Neural progenitor cell (in vitro differentiated cells): ENCODE measurements at regions not wholly inside any gene's neighbourhood (a gene's known extent, or its start where the extent isn't known, plus 50 kb on each side); places are given as distances from the start of the nearest gene placed in this dataset.
"Not testable (repeated sequence)": the region's sequence is repeated elsewhere in the genome, so short reads cannot be mapped to it uniquely, and the experiment has no call there.

Experiments
- DNase-seq: peaks from one replicate; pipeline ENCODE4 v3.0.0-alpha.2; 2016; ENCODE audit warnings: low spot score
- H2AFZ ChIP-seq: fragments of 200-600 bp; sonication (generic); replicated peaks from 2 replicates; pipeline ENCODE4 v1.6.1; 2016; ENCODE audit warnings: antibody characterized with exemption
- H3F3A ChIP-seq: fragments of 200-600 bp; sonication (generic); 2 replicates; pipeline ENCODE4 v1.6.1; 2016; ENCODE audit warnings: antibody characterized with exemption, low read depth
- H3K27ac ChIP-seq: fragments of 200-600 bp; sonication (generic); 2 replicates; pipeline ENCODE4 v1.5.1; 2016; ENCODE audit warnings: mild to moderate bottlenecking
- H3K27me3 ChIP-seq: fragments of 200-600 bp; sonication (generic); 2 replicates; pipeline ENCODE4 v1.6.1; 2016; ENCODE audit warnings: mild to moderate bottlenecking, moderate library complexity
- H3K36me3 ChIP-seq: fragments of 200-600 bp; sonication (generic); 2 replicates; pipeline ENCODE4 v1.5.1; 2016
- H3K4me1 ChIP-seq: fragments of 200-600 bp; sonication (generic); 2 replicates; pipeline ENCODE4 v1.6.1; 2016; ENCODE audit warnings: mixed run types
- H3K4me2 ChIP-seq: fragments of 200-600 bp; sonication (generic); 2 replicates; pipeline ENCODE4 v1.6.1; 2016
- H3K4me3 ChIP-seq: fragments of 200-600 bp; sonication (generic); 2 replicates; pipeline ENCODE4 v1.5.1; 2016
- H3K79me2 ChIP-seq: fragments of 200-600 bp; sonication (generic); 2 replicates; pipeline ENCODE4 v1.6.1; 2016; ENCODE audit warnings: low read depth
- H3K9ac ChIP-seq: fragments of 200-600 bp; sonication (generic); 2 replicates; pipeline ENCODE4 v1.6.1; 2016
- H3K9me3 ChIP-seq: fragments of 200-600 bp; sonication (generic); 2 replicates; pipeline ENCODE4 v1.5.1; 2016; ENCODE audit warnings: low read depth
- H4K20me1 ChIP-seq: fragments of 200-600 bp; sonication (generic); 2 replicates; pipeline ENCODE4 v1.6.1; 2016; ENCODE audit warnings: low read depth
- H3K27ac Mint-ChIP-seq: 3 replicates; pipeline ENCODE4 v1.8.0; 2021; ENCODE audit warnings: mixed read lengths
- H3K27me3 Mint-ChIP-seq: 2 replicates; pipeline ENCODE4 v1.8.0; 2022; ENCODE audit warnings: low read depth, mild to moderate bottlenecking, inconsistent platforms, moderate library complexity, mixed read lengths; ENCODE audit not compliant: insufficient read depth
- H3K36me3 Mint-ChIP-seq: 3 replicates; pipeline ENCODE4 v1.8.0; 2021; ENCODE audit warnings: mixed read lengths
- H3K4me1 Mint-ChIP-seq: 3 replicates; pipeline ENCODE4 v1.8.0; 2021; ENCODE audit warnings: mixed read lengths
- H3K4me3 Mint-ChIP-seq: 3 replicates; pipeline ENCODE4 v1.8.0; 2021; ENCODE audit warnings: mild to moderate bottlenecking, moderate library complexity, mixed read lengths
- H3K9me3 Mint-ChIP-seq: 3 replicates; pipeline ENCODE4 v1.8.0; 2020; ENCODE audit warnings: mixed read lengths
- EZH2 ChIP-seq: fragments of 200-600 bp; sonication (generic); IDR thresholded peaks from 2 replicates; pipeline ENCODE4 v1.6.1; 2017; ENCODE audit warnings: antibody characterized with exemption, mild to moderate bottlenecking, moderate library complexity
- EZH2phosphoT487 ChIP-seq: fragments of 200-600 bp; sonication (generic); IDR thresholded peaks from 2 replicates; pipeline ENCODE4 v1.6.1; 2017; ENCODE audit warnings: antibody characterized with exemption
- TF ChIP-seq, protein P1 (sequence below): fragments of 200-600 bp; sonication (generic); IDR thresholded peaks from 2 replicates; pipeline ENCODE4 v1.5.1; 2017; ENCODE audit warnings: antibody characterized with exemption, mild to moderate bottlenecking

DNA sequence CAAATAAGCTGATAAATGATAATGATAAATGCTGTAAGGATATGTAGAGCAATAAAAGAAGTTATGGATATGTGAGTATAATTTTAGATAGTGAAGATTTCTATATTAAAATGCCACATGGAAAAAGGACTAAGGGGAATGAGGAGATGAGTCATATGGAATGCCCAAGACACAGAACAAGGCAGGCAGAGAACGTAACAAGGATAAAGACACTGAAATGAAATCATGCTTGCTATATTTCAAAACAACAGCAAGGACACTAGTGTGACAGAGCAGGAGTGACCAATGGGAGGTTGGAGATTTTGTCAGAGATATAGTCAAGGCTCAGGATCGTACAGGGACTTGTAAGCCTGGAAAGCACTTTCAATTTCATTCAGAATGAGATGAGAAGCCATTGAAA, 621.5 kb upstream of the SEMA6D start:
- no peaks in the 10 kb centered on the region for H3K79me2 ChIP-seq
- no peak overlapping the region for H3K27ac Mint-ChIP-seq
- H3K9ac ChIP-seq: no peak overlapping the region
- no peaks in the 10 kb centered on the region for H3K36me3 ChIP-seq
- no peaks in the 10 kb centered on the region for H3K9me3 Mint-ChIP-seq
- no peaks in the 10 kb centered on the region for H3K36me3 Mint-ChIP-seq
- DNase-seq: no peak
- H3K27ac ChIP-seq: no peak overlapping the region
- H3K4me1 ChIP-seq: peaks cover 11% of the 10 kb centered on the region
- TF ChIP-seq, protein P1, sequence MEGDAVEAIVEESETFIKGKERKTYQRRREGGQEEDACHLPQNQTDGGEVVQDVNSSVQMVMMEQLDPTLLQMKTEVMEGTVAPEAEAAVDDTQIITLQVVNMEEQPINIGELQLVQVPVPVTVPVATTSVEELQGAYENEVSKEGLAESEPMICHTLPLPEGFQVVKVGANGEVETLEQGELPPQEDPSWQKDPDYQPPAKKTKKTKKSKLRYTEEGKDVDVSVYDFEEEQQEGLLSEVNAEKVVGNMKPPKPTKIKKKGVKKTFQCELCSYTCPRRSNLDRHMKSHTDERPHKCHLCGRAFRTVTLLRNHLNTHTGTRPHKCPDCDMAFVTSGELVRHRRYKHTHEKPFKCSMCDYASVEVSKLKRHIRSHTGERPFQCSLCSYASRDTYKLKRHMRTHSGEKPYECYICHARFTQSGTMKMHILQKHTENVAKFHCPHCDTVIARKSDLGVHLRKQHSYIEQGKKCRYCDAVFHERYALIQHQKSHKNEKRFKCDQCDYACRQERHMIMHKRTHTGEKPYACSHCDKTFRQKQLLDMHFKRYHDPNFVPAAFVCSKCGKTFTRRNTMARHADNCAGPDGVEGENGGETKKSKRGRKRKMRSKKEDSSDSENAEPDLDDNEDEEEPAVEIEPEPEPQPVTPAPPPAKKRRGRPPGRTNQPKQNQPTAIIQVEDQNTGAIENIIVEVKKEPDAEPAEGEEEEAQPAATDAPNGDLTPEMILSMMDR: no peak
- TF ChIP-seq EZH2phosphoT487 (no peak), EZH2 (no peak)
- H3K4me3 ChIP-seq: no peak overlapping the region
- H3K9me3 ChIP-seq: no peaks in the 10 kb centered on the region
- H3K4me3 Mint-ChIP-seq: no peak overlapping the region
- H3K27me3 Mint-ChIP-seq: no peaks in the 10 kb centered on the region
- no peaks in the 10 kb centered on the region for H3K27me3 ChIP-seq
- H2AFZ ChIP-seq: peak overlapping the region; percentile 46
- H4K20me1 ChIP-seq: no peaks in the 10 kb centered on the region
- H3K4me2 ChIP-seq: no peak overlapping the region
- peaks cover 5% of the 10 kb centered on the region for H3K4me1 Mint-ChIP-seq
- peaks cover 12% of the 10 kb centered on the region for H3F3A ChIP-seq

DNA sequence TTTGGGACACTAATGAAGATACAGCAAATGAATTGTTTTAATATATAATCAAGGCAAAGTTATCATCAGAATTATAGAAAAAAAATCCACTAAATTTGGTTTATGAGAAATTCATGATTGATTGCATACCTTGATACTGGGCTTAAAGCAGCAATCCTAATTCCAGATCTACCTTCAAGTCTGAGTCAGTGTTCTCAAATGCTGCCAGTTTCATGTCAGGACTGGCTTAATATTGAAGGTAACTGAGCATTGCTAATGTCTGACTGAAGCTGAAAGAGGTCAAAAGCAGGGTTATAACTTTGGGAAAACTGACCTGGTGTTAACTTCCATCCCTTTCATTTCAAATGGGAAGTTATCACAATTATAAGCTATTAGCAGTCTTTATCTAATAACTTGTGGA, 618.8 kb upstream of the SEMA6D start:
- DNase-seq, H3K27me3 ChIP-seq, H3K79me2 ChIP-seq, H3K4me3 ChIP-seq, H3K36me3 ChIP-seq, H3F3A ChIP-seq, H3K9me3 Mint-ChIP-seq, H3K27ac Mint-ChIP-seq, H3K27me3 Mint-ChIP-seq, H3K4me2 ChIP-seq, H2AFZ ChIP-seq, H3K4me1 Mint-ChIP-seq, H3K9me3 ChIP-seq, H4K20me1 ChIP-seq, H3K4me1 ChIP-seq, H3K9ac ChIP-seq, H3K36me3 Mint-ChIP-seq, H3K27ac ChIP-seq, H3K4me3 Mint-ChIP-seq: not testable (repeated sequence)

DNA sequence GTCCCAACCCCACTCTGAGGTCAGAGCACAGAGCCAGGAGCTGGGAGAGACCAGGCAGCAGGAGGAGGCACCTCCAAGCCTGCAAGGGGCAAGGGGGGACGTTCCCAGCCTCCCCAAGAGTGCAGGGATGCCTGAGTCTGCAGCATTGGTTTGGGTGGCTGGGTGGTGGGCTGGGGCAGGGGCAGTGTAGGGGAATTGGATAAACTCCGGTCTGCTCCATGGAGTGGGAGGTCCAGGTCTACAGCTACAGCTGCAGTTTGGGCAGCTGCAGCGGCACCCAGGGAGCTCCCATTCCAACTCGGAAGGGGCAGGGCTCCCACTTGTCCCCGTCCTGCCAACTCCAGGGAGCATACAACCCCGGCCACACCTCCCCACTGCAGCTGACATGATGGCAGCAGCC, 617.5 kb upstream of the SEMA6D start:
- not testable (repeated sequence) for H3K79me2 ChIP-seq, H2AFZ ChIP-seq, H3F3A ChIP-seq, H4K20me1 ChIP-seq, H3K27ac ChIP-seq, H3K36me3 ChIP-seq, H3K4me1 Mint-ChIP-seq, H3K4me3 Mint-ChIP-seq, H3K4me1 ChIP-seq, H3K9me3 Mint-ChIP-seq, H3K9ac ChIP-seq, H3K9me3 ChIP-seq, H3K36me3 Mint-ChIP-seq, H3K27me3 Mint-ChIP-seq, H3K4me3 ChIP-seq, H3K27me3 ChIP-seq, H3K4me2 ChIP-seq, H3K27ac Mint-ChIP-seq, DNase-seq

DNA sequence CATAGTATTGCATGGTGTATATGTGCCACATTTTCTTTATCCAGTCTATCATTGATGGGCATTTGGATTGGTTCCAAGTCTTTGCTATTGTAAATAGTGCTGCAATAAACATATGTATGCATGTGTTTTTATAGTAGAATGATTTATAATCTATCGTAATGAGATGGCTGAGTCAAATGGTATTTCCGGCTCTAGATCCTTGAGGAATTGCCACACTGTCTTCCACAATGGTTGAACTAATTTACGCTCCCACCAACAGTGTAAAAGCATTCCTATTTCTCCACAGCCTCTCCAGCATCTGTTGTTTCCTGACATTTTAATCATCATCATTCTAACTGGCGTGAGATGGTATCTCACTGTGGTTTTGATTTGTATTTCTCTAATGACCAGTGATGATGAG, 608.5 kb upstream of the SEMA6D start:
- H4K20me1 ChIP-seq, H3K36me3 Mint-ChIP-seq, H3K4me1 ChIP-seq, H3K36me3 ChIP-seq, H3K4me3 Mint-ChIP-seq, H3K4me1 Mint-ChIP-seq, H3K27ac ChIP-seq, H2AFZ ChIP-seq, H3K27ac Mint-ChIP-seq, H3K9ac ChIP-seq, H3K9me3 Mint-ChIP-seq, H3K4me3 ChIP-seq, H3K4me2 ChIP-seq, H3K79me2 ChIP-seq, H3K27me3 Mint-ChIP-seq, H3K27me3 ChIP-seq, DNase-seq, H3K9me3 ChIP-seq, H3F3A ChIP-seq: not testable (repeated sequence)

DNA sequence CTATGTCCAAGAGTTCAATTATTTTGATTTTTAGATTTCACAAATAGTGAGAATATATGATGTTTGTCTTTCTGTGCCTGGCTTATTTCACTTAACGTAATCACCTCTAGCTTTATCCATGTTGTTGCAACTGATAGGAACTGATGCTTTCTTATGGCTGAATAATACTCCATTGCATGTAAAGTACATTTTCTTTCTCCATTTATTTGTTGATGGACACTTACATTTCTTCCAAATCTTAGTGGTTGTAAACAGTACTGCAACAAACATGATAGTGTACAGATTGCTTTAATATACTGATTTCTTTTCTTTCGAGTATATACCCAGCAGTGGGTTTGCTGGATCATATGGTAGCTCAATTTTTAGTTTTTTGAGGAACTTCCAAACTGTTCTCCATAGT, 600.6 kb upstream of the SEMA6D start:
- H3K9me3 ChIP-seq: no peaks in the 10 kb centered on the region
- TF ChIP-seq, protein P1: no peak
- TF ChIP-seq EZH2phosphoT487 (no peak), EZH2 (no peak)
- no peaks in the 10 kb centered on the region for H4K20me1 ChIP-seq
- no peak overlapping the region for H3K9ac ChIP-seq
- Mint-ChIP-seq H3K9me3 (peaks cover 2% of the 10 kb centered on the region), H3K27me3 (no peaks in the 10 kb centered on the region), H3K4me3 (no peak overlapping the region), H3K27ac (no peak overlapping the region), H3K4me1 (no peaks in the 10 kb centered on the region), H3K36me3 (no peaks in the 10 kb centered on the region)
- H3K4me3 ChIP-seq: no peak overlapping the region
- no peaks in the 10 kb centered on the region for H3K36me3 ChIP-seq
- H2AFZ ChIP-seq: no peak overlapping the region
- no peaks in the 10 kb centered on the region for H3K79me2 ChIP-seq
- DNase-seq: no peak
- no peaks in the 10 kb centered on the region for H3K27me3 ChIP-seq
- no peaks in the 10 kb centered on the region for H3F3A ChIP-seq
- H3K27ac ChIP-seq: no peak overlapping the region
- H3K4me1 ChIP-seq: no peaks in the 10 kb centered on the region
- H3K4me2 ChIP-seq: no peak overlapping the region
